GM12878 (cell line): ENCODE measurements at regions not wholly inside any gene's neighbourhood (a gene's known extent, or its start where the extent isn't known, plus 50 kb on each side); places are given as distances from the start of the nearest gene placed in this dataset.

Experiments used
- ATAC-seq: fragments of 200-7000 bp; cut with Tn5 transposase; 3 replicates; pipeline ENCODE4 v1.9.1; 2020; ENCODE audit warnings: mild to moderate bottlenecking, moderate library complexity
- BruUV-seq: library from RNA; stranded (reverse); fragments of 400-500 nt; replicated peaks from 2 replicates; lab custom pipeline; 2021; lab: Mats Ljungman, UMichigan
- CTCF ChIA-PET: fragments of 300-600 bp; sonication (Branson Sonifier 250); formaldehyde crosslinking; extraction: SDS; loops from one replicate; lab custom pipeline; 2021; ENCODE audit warnings: inconsistent platforms; lab: Yijun Ruan, JAX
- POLR2A ChIA-PET: fragments of 350-600 bp; formaldehyde crosslinking; extraction: SDS; loops from one replicate; lab custom pipeline; 2021; ENCODE audit warnings: inconsistent platforms; lab: Charles Lee
- RAD21 ChIA-PET: fragments of 300-600 bp; sonication (Branson Sonifier 250); formaldehyde crosslinking; loops from one replicate; lab custom pipeline; 2023; ENCODE audit warnings: antibody characterized with exemption; ENCODE audit not compliant: unreplicated experiment; lab: Charles Lee
- SMC1A ChIA-PET: fragments of 300-600 bp; sonication (Branson Sonifier 250); formaldehyde crosslinking; loops from one replicate; lab custom pipeline; 2023; ENCODE audit not compliant: unreplicated experiment, uncharacterized antibody; lab: Charles Lee
- DNase-seq: peaks from one replicate; pipeline ENCODE4 v3.0.0-alpha.2; 2011; ENCODE audit warnings: low read depth, low spot score
- FAIRE-seq: peaks from 3 replicates; lab custom pipeline; 2011; peaks lifted over from hg19 to GRCh38; lab: Jason Lieb, UNC
- H2AFZ ChIP-seq: 2 replicates; pipeline ENCODE4 v1.6.0; 2011; ENCODE audit warnings: low read depth, low read length, control low read depth; ENCODE audit not compliant: control insufficient read depth
- H3K27ac ChIP-seq: 2 replicates; pipeline ENCODE4 v1.5.1; 2011; ENCODE audit warnings: control low read depth; ENCODE audit not compliant: control insufficient read depth, insufficient read depth
- H3K27me3 ChIP-seq, 2 experiments: replicated peaks in 1 of 2; 2 replicates each; pipeline versions ENCODE4 v1.6.0 to v1.6.1; 2011; ENCODE audit warnings: low read length in 1 of 2; ENCODE audit not compliant: control insufficient read depth in 2 of 2, insufficient read depth in 2 of 2
- H3K36me3 ChIP-seq, 2 experiments: 2 replicates each; pipeline ENCODE4 v1.5.1; 2011; ENCODE audit warnings: low read length in 1 of 2; ENCODE audit not compliant: control insufficient read depth in 2 of 2, insufficient read depth in 2 of 2
- H3K4me1 ChIP-seq: 2 replicates; pipeline ENCODE4 v1.6.1; 2011; ENCODE audit warnings: mild to moderate bottlenecking, low read length, moderate library complexity, mixed read lengths; ENCODE audit not compliant: control insufficient read depth, insufficient read depth
- H3K4me2 ChIP-seq: 2 replicates; pipeline ENCODE4 v1.6.0; 2011; ENCODE audit warnings: control low read depth; ENCODE audit not compliant: control insufficient read depth, insufficient read depth
- H3K4me3 ChIP-seq: fragments of 200-600 bp; sonication (generic); 2 replicates; pipeline ENCODE4 v1.5.1; 2016
- H3K79me2 ChIP-seq: 2 replicates; pipeline ENCODE4 v1.6.0; 2011; ENCODE audit warnings: low read length; ENCODE audit not compliant: control insufficient read depth, insufficient read depth
- H3K9ac ChIP-seq: 2 replicates; pipeline ENCODE4 v1.8.0; 2011; ENCODE audit warnings: low read length, control low read depth, mixed read lengths; ENCODE audit not compliant: control insufficient read depth, insufficient read depth
- H3K9me3 ChIP-seq: replicated peaks from 3 replicates; pipeline ENCODE4 v1.5.1; 2011; ENCODE audit warnings: mild to moderate bottlenecking, low read length; ENCODE audit not compliant: control insufficient read depth, insufficient read depth
- H4K20me1 ChIP-seq: 2 replicates; pipeline ENCODE4 v1.6.0; 2011; ENCODE audit not compliant: control insufficient read depth, insufficient read depth
- CHD2 ChIP-seq: IDR thresholded peaks from 2 replicates; pipeline ENCODE4 v1.6.1; 2011; ENCODE audit warnings: low read depth, low read length, improper control_type of control experiment, borderline replicate concordance
- EP300 ChIP-seq, 2 experiments: fragments of 150-350 bp in 1 of 2; IDR thresholded peaks; 2 replicates each; pipeline ENCODE4 v1.6.1; 2011 to 2012; ENCODE audit warnings: low read depth in 2 of 2, low read length in 2 of 2, borderline replicate concordance in 1 of 2, improper control_type of control experiment in 1 of 2, inconsistent platforms in 1 of 2; ENCODE audit not compliant: control insufficient read depth in 1 of 2
- FOXK2 ChIP-seq: fragments of 450-650 bp; IDR thresholded peaks from 2 replicates; pipeline ENCODE4 v1.6.1; 2017; ENCODE audit warnings: mild to moderate bottlenecking, moderate library complexity
- FOXM1 ChIP-seq: IDR thresholded peaks from 2 replicates; pipeline ENCODE4 v1.6.1; 2012; ENCODE audit warnings: low read depth, mild to moderate bottlenecking, inconsistent platforms, low read length, moderate library complexity
- GATAD2B ChIP-seq: fragments of 450-650 bp; conservative IDR thresholded peaks from 2 replicates; pipeline ENCODE4 v1.6.1; 2017; ENCODE audit warnings: low read depth, mild to moderate bottlenecking, moderate library complexity
- HSF1 ChIP-seq: fragments of 150-350 bp; IDR thresholded peaks from 2 replicates; pipeline ENCODE4 v1.6.1; 2014; ENCODE audit warnings: mild to moderate bottlenecking, low read depth, low read length
- IRF4 ChIP-seq: IDR thresholded peaks from 2 replicates; pipeline ENCODE4 v1.6.1; 2011; ENCODE audit warnings: low read depth, low read length
- MYB ChIP-seq: fragments of 150-350 bp; IDR thresholded peaks from 2 replicates; pipeline ENCODE4 v1.6.1; 2014; ENCODE audit warnings: mild to moderate bottlenecking, low read depth, low read length, borderline replicate concordance
- MYC ChIP-seq: IDR thresholded peaks from 2 replicates; pipeline ENCODE4 v1.6.1; 2011; ENCODE audit warnings: mild to moderate bottlenecking, low read length, moderate library complexity, inconsistent platforms; ENCODE audit not compliant: insufficient read depth, insufficient replicate concordance, insufficient read length, severe bottlenecking
- NKRF ChIP-seq: fragments of 450-650 bp; conservative IDR thresholded peaks from 2 replicates; pipeline ENCODE4 v1.6.1; 2017; ENCODE audit warnings: mild to moderate bottlenecking, moderate library complexity
- PBX3 ChIP-seq: IDR thresholded peaks from 2 replicates; pipeline ENCODE4 v1.6.1; 2011; ENCODE audit warnings: mild to moderate bottlenecking, low read depth, low read length, moderate library complexity; ENCODE audit not compliant: insufficient replicate concordance
- POU2F2 ChIP-seq: IDR thresholded peaks from 3 replicates; pipeline ENCODE4 v1.6.1; 2011; ENCODE audit warnings: low read depth, mild to moderate bottlenecking, low read length, borderline replicate concordance
- RAD21 ChIP-seq: IDR thresholded peaks from 2 replicates; pipeline ENCODE4 v1.6.1; 2011; ENCODE audit warnings: mild to moderate bottlenecking, low read depth, low read length, moderate library complexity; ENCODE audit not compliant: insufficient read depth
- SIX5 ChIP-seq: IDR thresholded peaks from 2 replicates; pipeline ENCODE4 v1.6.1; 2011; ENCODE audit warnings: mild to moderate bottlenecking, low read depth, low read length, moderate library complexity; ENCODE audit not compliant: severe bottlenecking
- SUZ12 ChIP-seq: fragments of 200-600 bp; sonication (generic); IDR thresholded peaks from one replicate; pipeline ENCODE4 v1.6.1; 2018; ENCODE audit warnings: antibody characterized with exemption, mild to moderate bottlenecking; ENCODE audit not compliant: unreplicated experiment
- ZBTB33 ChIP-seq: fragments of 450-650 bp; IDR thresholded peaks from 2 replicates; pipeline ENCODE4 v1.6.1; 2017; ENCODE audit warnings: mild to moderate bottlenecking
- WGBS: methylation state at CpG from one replicate; pipeline ENCODE4 v1.1.6; 2016; ENCODE audit warnings: low lambda C conversion rate; ENCODE audit not compliant: insufficient replicate concordance, insufficient coverage; ENCODE audit errors: missing lambda C conversion rate; 5-methylcytosine and 5-hydroxymethylcytosine counted together
- in situ Hi-C: fragments of 300-500 bp; cut with MboI; formaldehyde crosslinking; loops from 9 replicates; pipeline ENCODE4 v1.14.3; 2018; ENCODE audit warnings: mixed read lengths
- intact Hi-C: fragments of 100-400 bp; cut with micrococcal nuclease; formaldehyde crosslinking; loops from one replicate; pipeline ENCODE4 v1.14.2; 2022; ENCODE audit not compliant: unreplicated experiment

GRCh38 chr21:35211782-35212181 is 162.7 kb upstream of the RUNX1 start:
- CTCF ChIA-PET, result no interaction called here
- Histone ChIP-seq H3K36me3 (no peaks in the 10 kb centered on the region), H3K4me3 (no peak overlapping the region), H3K4me2 (no peak overlapping the region), H3K9ac (no peak overlapping the region), H2AFZ (no peak overlapping the region), H4K20me1 (no peaks in the 10 kb centered on the region), H3K27ac (no peak overlapping the region), H3K4me1 (peaks cover 8% of the 10 kb centered on the region), H3K79me2 (no peaks in the 10 kb centered on the region), H3K27me3 (no peaks in the 10 kb centered on the region), H3K9me3 (no peaks in the 10 kb centered on the region; the same call in 2 of the 3 replicates)
- BruUV-seq, result no TSS peak
- 49% methylated on average over 6 of the region's 6 CpGs for WGBS
- POLR2A ChIA-PET, result no interaction called here
- intact Hi-C loops (no loop called here), in situ Hi-C loops (no loop called here)
- ATAC-seq (no peak), DNase-seq (no peak), FAIRE-seq (no peak)
- RAD21 ChIA-PET, result no interaction called here
- SMC1A ChIA-PET, result no interaction called here
- no peak for TF ChIP-seq ZBTB33
- no peak for TF ChIP-seq NKRF
- TF ChIP-seq HSF1, result no peak
- TF ChIP-seq PBX3, result no peak
- TF ChIP-seq IRF4, result no peak
- no peak for TF ChIP-seq GATAD2B
- no peak for TF ChIP-seq FOXK2
- no peak for TF ChIP-seq MYC
- no peak for TF ChIP-seq CHD2
- no peak for TF ChIP-seq MYB
- TF ChIP-seq SIX5, result no peak
- TF ChIP-seq RAD21, result no peak
- no peak for TF ChIP-seq SUZ12
- TF ChIP-seq FOXM1, result no peak
- no peak for TF ChIP-seq EP300 (IDR thresholded peaks at IDR 0.05; ENCODE audit: borderline replicate concordance in 1 of 2, control insufficient read depth in 1 of 2, low read depth in 2 of 2, low read length in 2 of 2)
- no peak for TF ChIP-seq POU2F2
